ENCODE measurements at regions not wholly inside any gene's neighbourhood (a gene's known extent, or its start where the extent isn't known, plus 50 kb on each side); places are given as distances from the start of the nearest gene placed in this dataset.

GRCh38 chr12:97342130-97342529 lies 120.5 kb upstream of the RMST start:
- TF ChIP-seq, protein P1, sequence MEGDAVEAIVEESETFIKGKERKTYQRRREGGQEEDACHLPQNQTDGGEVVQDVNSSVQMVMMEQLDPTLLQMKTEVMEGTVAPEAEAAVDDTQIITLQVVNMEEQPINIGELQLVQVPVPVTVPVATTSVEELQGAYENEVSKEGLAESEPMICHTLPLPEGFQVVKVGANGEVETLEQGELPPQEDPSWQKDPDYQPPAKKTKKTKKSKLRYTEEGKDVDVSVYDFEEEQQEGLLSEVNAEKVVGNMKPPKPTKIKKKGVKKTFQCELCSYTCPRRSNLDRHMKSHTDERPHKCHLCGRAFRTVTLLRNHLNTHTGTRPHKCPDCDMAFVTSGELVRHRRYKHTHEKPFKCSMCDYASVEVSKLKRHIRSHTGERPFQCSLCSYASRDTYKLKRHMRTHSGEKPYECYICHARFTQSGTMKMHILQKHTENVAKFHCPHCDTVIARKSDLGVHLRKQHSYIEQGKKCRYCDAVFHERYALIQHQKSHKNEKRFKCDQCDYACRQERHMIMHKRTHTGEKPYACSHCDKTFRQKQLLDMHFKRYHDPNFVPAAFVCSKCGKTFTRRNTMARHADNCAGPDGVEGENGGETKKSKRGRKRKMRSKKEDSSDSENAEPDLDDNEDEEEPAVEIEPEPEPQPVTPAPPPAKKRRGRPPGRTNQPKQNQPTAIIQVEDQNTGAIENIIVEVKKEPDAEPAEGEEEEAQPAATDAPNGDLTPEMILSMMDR (IDR thresholded peaks at IDR 0.05) = no peak
- no peak for TF ChIP-seq POLR2A (IDR thresholded peaks at IDR 0.05)

All from sigmoid colon (tissue), 3 donors.